ENCODE measurements at regions not wholly inside any gene's neighbourhood (a gene's known extent, or its start where the extent isn't known, plus 50 kb on each side); places are given as distances from the start of the nearest gene placed in this dataset.

- Histone ChIP-seq H3K4me2 (ENCODE audit: insufficient read depth, low read length) (no peak overlapping the region), H3K27ac (ENCODE audit: low read length) (peak overlapping the region; percentile 58; the same call in 1 of the 2 replicates), H3K9ac (ENCODE audit: low read depth, low read length) (no peak overlapping the region), H2AFZ (ENCODE audit: low read depth, low read length) (peak overlapping the region; percentile 52), H3K27me3 (ENCODE audit: insufficient read depth, low read length, poor library complexity) (no peaks in the 10 kb centered on the region), H4K20me1 (ENCODE audit: insufficient read depth, low read length) (no peaks in the 10 kb centered on the region), H3K9me3 (ENCODE audit: insufficient read depth, low read length, severe bottlenecking) (no peaks in the 10 kb centered on the region), H3K4me1 (ENCODE audit: insufficient read depth, low read length) (peaks cover 41% of the 10 kb centered on the region), H3K36me3 (ENCODE audit: insufficient read depth, low read length) (no peaks in the 10 kb centered on the region), H3K79me2 (ENCODE audit: insufficient read depth, low read length) (no peaks in the 10 kb centered on the region), H3K4me3 (ENCODE audit: low read depth in 1 of 2, low read length in 2 of 2) (no peak overlapping the region)
- DNase-seq (no peak), ATAC-seq (ENCODE audit: insufficient read depth, low read depth) (peak; percentile 77)
- TF ChIP-seq EZH2 (IDR thresholded peaks at IDR 0.05; ENCODE audit: borderline replicate concordance, low read depth, low read length, severe bottlenecking) (no peak), CTCF (IDR thresholded peaks at IDR 0.05; ENCODE audit: borderline replicate concordance, extremely low read depth, low read length, poor library complexity, severe bottlenecking) (no peak)
Observed at GRCh38 chr11:104668797-104669463, 229.3 kb downstream of the CASP12 start.

- H3K36me3 ChIP-seq (ENCODE audit: insufficient read depth, low read length), result no peaks in the 10 kb centered on the region
- H3K9me3 ChIP-seq (ENCODE audit: insufficient read depth, low read length, severe bottlenecking), result no peaks in the 10 kb centered on the region
- no peaks in the 10 kb centered on the region for H4K20me1 ChIP-seq (ENCODE audit: insufficient read depth, low read length)
- peaks cover 55% of the 10 kb centered on the region for H3K4me1 ChIP-seq (ENCODE audit: insufficient read depth, low read length)
- DNase-seq (no peak), ATAC-seq (ENCODE audit: insufficient read depth, low read depth) (no peak)
- H3K79me2 ChIP-seq (ENCODE audit: insufficient read depth, low read length), result no peaks in the 10 kb centered on the region
- no peak overlapping the region; the same call in 1 of the 2 replicates for H2AFZ ChIP-seq (ENCODE audit: low read depth, low read length)
- H3K4me3 ChIP-seq (ENCODE audit: low read depth in 1 of 2, low read length in 2 of 2), result no peak overlapping the region
- peak overlapping the region; percentile 38; the same call in 1 of the 2 replicates for H3K9ac ChIP-seq (ENCODE audit: low read depth, low read length)
- TF ChIP-seq CTCF (IDR thresholded peaks at IDR 0.05; ENCODE audit: borderline replicate concordance, extremely low read depth, low read length, poor library complexity, severe bottlenecking) (no peak), EZH2 (IDR thresholded peaks at IDR 0.05; ENCODE audit: borderline replicate concordance, low read depth, low read length, severe bottlenecking) (no peak)
- peak overlapping the region; percentile 70 for H3K27ac ChIP-seq (ENCODE audit: low read length)
- no peak overlapping the region for H3K4me2 ChIP-seq (ENCODE audit: insufficient read depth, low read length)
- H3K27me3 ChIP-seq (ENCODE audit: insufficient read depth, low read length, poor library complexity), result no peaks in the 10 kb centered on the region
Observed at GRCh38 chr11:104666624-104667023, 231.6 kb downstream of the CASP12 start.

- ATAC-seq (ENCODE audit: insufficient read depth, low read depth), result peak; percentile 66
- Histone ChIP-seq H3K27ac (ENCODE audit: low read length) (peak overlapping the region; percentile 70), H3K4me1 (ENCODE audit: insufficient read depth, low read length) (peaks cover 55% of the 10 kb centered on the region), H3K36me3 (ENCODE audit: insufficient read depth, low read length) (no peaks in the 10 kb centered on the region), H3K27me3 (ENCODE audit: insufficient read depth, low read length, poor library complexity) (no peaks in the 10 kb centered on the region), H4K20me1 (ENCODE audit: insufficient read depth, low read length) (no peaks in the 10 kb centered on the region), H3K9me3 (ENCODE audit: insufficient read depth, low read length, severe bottlenecking) (no peaks in the 10 kb centered on the region), H3K4me3 (ENCODE audit: low read depth in 1 of 2, low read length in 2 of 2) (no peak overlapping the region), H2AFZ (ENCODE audit: low read depth, low read length) (peak overlapping the region; percentile 28), H3K79me2 (ENCODE audit: insufficient read depth, low read length) (no peaks in the 10 kb centered on the region), H3K9ac (ENCODE audit: low read depth, low read length) (peak overlapping the region; percentile 38; the same call in 1 of the 2 replicates), H3K4me2 (ENCODE audit: insufficient read depth, low read length) (peak overlapping the region; percentile 41; the same call in 1 of the 2 replicates)
- no peak for TF ChIP-seq CTCF (IDR thresholded peaks at IDR 0.05; ENCODE audit: borderline replicate concordance, extremely low read depth, low read length, poor library complexity, severe bottlenecking)
- TF ChIP-seq EZH2 (IDR thresholded peaks at IDR 0.05; ENCODE audit: borderline replicate concordance, low read depth, low read length, severe bottlenecking), result no peak
- DNase-seq, result peak; percentile 17
Observed at GRCh38 chr11:104665641-104666040, 232.6 kb downstream of the CASP12 start.

Measured in DND-41 (cell line).